PC-9 (cell line): ENCODE measurements at regions not wholly inside any gene's neighbourhood (a gene's known extent, or its start where the extent isn't known, plus 50 kb on each side); places are given as distances from the start of the nearest gene placed in this dataset.

Experiments used
- BruUV-seq: library from RNA; stranded (reverse); fragments of 400-500 nt; replicated peaks from 2 replicates; lab custom pipeline; 2021; lab: Mats Ljungman, UMichigan
- CTCF ChIA-PET: fragments of 300-600 bp; sonication (Branson Sonifier 250); formaldehyde crosslinking; loops from one replicate; lab custom pipeline; 2022; ENCODE audit warnings: antibody characterized with exemption; lab: Charles Lee
- POLR2A ChIA-PET: fragments of 300-600 bp; sonication (Branson Sonifier 250); formaldehyde crosslinking; loops from one replicate; lab custom pipeline; 2022; ENCODE audit warnings: antibody characterized with exemption; ENCODE audit not compliant: unreplicated experiment; lab: Charles Lee
- DNase-seq, 2 experiments: peaks; one replicate each; pipeline versions ENCODE4 v3.0.0 to v3.0.0-alpha.2; 2015 to 2022; ENCODE audit warnings: mixed read lengths in 1 of 2
- H2AFZ ChIP-seq: fragments of 200-600 bp; sonication (generic); 2 replicates; pipeline ENCODE4 v1.8.1; 2017; ENCODE audit warnings: antibody characterized with exemption
- H3F3A ChIP-seq: fragments of 200-600 bp; sonication (generic); 2 replicates; pipeline ENCODE4 v1.8.1; 2017; ENCODE audit warnings: antibody characterized with exemption, mild to moderate bottlenecking, low read depth; ENCODE audit not compliant: insufficient read depth
- H3K27ac ChIP-seq: fragments of 200-600 bp; sonication (generic); 2 replicates; pipeline ENCODE4 v1.6.1; 2016; ENCODE audit warnings: mixed run types
- H3K27me3 ChIP-seq: fragments of 200-600 bp; sonication (generic); 2 replicates; pipeline ENCODE4 v1.6.1; 2016; ENCODE audit warnings: low read depth, mixed run types; ENCODE audit not compliant: insufficient read depth
- H3K36me3 ChIP-seq: fragments of 200-600 bp; sonication (generic); 2 replicates; pipeline ENCODE4 v1.6.1; 2016; ENCODE audit warnings: low read depth, mixed run types
- H3K4me1 ChIP-seq: fragments of 200-600 bp; sonication (generic); replicated peaks from 2 replicates; pipeline ENCODE4 v1.6.1; 2016; ENCODE audit warnings: mixed run types; ENCODE audit not compliant: insufficient read depth
- H3K4me2 ChIP-seq: fragments of 200-600 bp; sonication (generic); 2 replicates; pipeline ENCODE4 v1.6.1; 2017; ENCODE audit warnings: mixed run types
- H3K4me3 ChIP-seq: fragments of 200-600 bp; sonication (generic); 2 replicates; pipeline ENCODE4 v1.6.1; 2016; ENCODE audit warnings: mixed run types
- H3K79me2 ChIP-seq: fragments of 200-600 bp; sonication (generic); 2 replicates; pipeline ENCODE4 v1.6.1; 2017; ENCODE audit warnings: low read depth, mixed run types
- H3K9me2 ChIP-seq: fragments of 200-600 bp; sonication (generic); 2 replicates; pipeline ENCODE4 v1.8.1; 2017; ENCODE audit warnings: mild to moderate bottlenecking; ENCODE audit not compliant: insufficient read depth
- H3K9me3 ChIP-seq: fragments of 200-600 bp; sonication (generic); 2 replicates; pipeline ENCODE4 v1.8.1; 2016; ENCODE audit warnings: low read depth; ENCODE audit not compliant: insufficient read depth
- H4K20me1 ChIP-seq: fragments of 200-600 bp; sonication (generic); 2 replicates; pipeline ENCODE4 v1.8.1; 2017; ENCODE audit not compliant: insufficient read depth
- CTCF ChIP-seq: fragments of 200-600 bp; sonication (generic); conservative IDR thresholded peaks from 2 replicates; pipeline ENCODE4 v1.6.1; 2017; ENCODE audit warnings: mixed run types, antibody characterized with exemption, mild to moderate bottlenecking, moderate library complexity
- EZH2 ChIP-seq: fragments of 200-600 bp; sonication (generic); IDR thresholded peaks from 2 replicates; pipeline ENCODE4 v1.8.0; 2017; ENCODE audit warnings: antibody characterized with exemption, low read depth
- intact Hi-C: fragments of 100-400 bp; cut with micrococcal nuclease; formaldehyde crosslinking; loops from one replicate; pipeline ENCODE4 v1.10.0; 2022; ENCODE audit not compliant: unreplicated experiment

- H3K27me3 ChIP-seq: no peaks in the 10 kb centered on the region
- H3K79me2 ChIP-seq: no peaks in the 10 kb centered on the region
- intact Hi-C loops: no loop called here
- BruUV-seq: no TSS peak
- no peak overlapping the region for H3K4me2 ChIP-seq
- no peak overlapping the region for H3K4me3 ChIP-seq
- no peak overlapping the region for H3K27ac ChIP-seq
- H3K36me3 ChIP-seq: no peaks in the 10 kb centered on the region
- no peak overlapping the region for H2AFZ ChIP-seq
- POLR2A ChIA-PET: no interaction called here
- DNase-seq: no peak
- H3F3A ChIP-seq: peaks cover 9% of the 10 kb centered on the region; the same call in 1 of the 2 replicates
- H3K4me1 ChIP-seq: peaks cover 14% of the 10 kb centered on the region
- peaks cover 3% of the 10 kb centered on the region; the same call in 1 of the 2 replicates for H3K9me2 ChIP-seq
- TF ChIP-seq EZH2 (no peak), CTCF (no peak)
- H3K9me3 ChIP-seq: no peaks in the 10 kb centered on the region; the same call in 1 of the 2 replicates
- H4K20me1 ChIP-seq: no peaks in the 10 kb centered on the region
- CTCF ChIA-PET: no interaction called here
These were observed 255.1 kb downstream of the PTPRC start for GRCh38 chr1:198893763-198894444.

GRCh38 chr1:198901266-198901665, 262.4 kb downstream of the PTPRC start:
- no peaks in the 10 kb centered on the region for H4K20me1 ChIP-seq
- no peaks in the 10 kb centered on the region for H3K4me1 ChIP-seq
- H3K4me2 ChIP-seq: no peak overlapping the region
- H3K4me3 ChIP-seq: no peak overlapping the region
- no peak for TF ChIP-seq CTCF
- no peak for TF ChIP-seq EZH2
- H2AFZ ChIP-seq: no peak overlapping the region
- no peak overlapping the region for H3K27ac ChIP-seq
- no peaks in the 10 kb centered on the region for H3K79me2 ChIP-seq
- intact Hi-C loops: no loop called here
- no peaks in the 10 kb centered on the region for H3K36me3 ChIP-seq
- H3F3A ChIP-seq: no peaks in the 10 kb centered on the region
- no peaks in the 10 kb centered on the region; the same call in 1 of the 2 replicates for H3K9me2 ChIP-seq
- POLR2A ChIA-PET: no interaction called here
- BruUV-seq: no TSS peak
- CTCF ChIA-PET: no interaction called here
- no peaks in the 10 kb centered on the region; the same call in 1 of the 2 replicates for H3K9me3 ChIP-seq
- H3K27me3 ChIP-seq: no peaks in the 10 kb centered on the region
- no peak for DNase-seq

GRCh38 chr1:198902655-198903054, 263.8 kb downstream of the PTPRC start:
- Histone ChIP-seq H3F3A (no peaks in the 10 kb centered on the region), H3K36me3 (no peaks in the 10 kb centered on the region), H3K4me3 (no peak overlapping the region), H3K9me2 (no peaks in the 10 kb centered on the region; the same call in 1 of the 2 replicates), H3K4me1 (no peaks in the 10 kb centered on the region), H3K27ac (no peak overlapping the region), H3K4me2 (no peak overlapping the region), H3K79me2 (no peaks in the 10 kb centered on the region), H3K27me3 (no peaks in the 10 kb centered on the region), H3K9me3 (no peaks in the 10 kb centered on the region; the same call in 1 of the 2 replicates), H2AFZ (no peak overlapping the region), H4K20me1 (no peaks in the 10 kb centered on the region)
- DNase-seq: no peak
- BruUV-seq: no TSS peak
- CTCF ChIA-PET: no interaction called here
- POLR2A ChIA-PET: no interaction called here
- intact Hi-C loops: no loop called here
- no peak for TF ChIP-seq CTCF
- TF ChIP-seq EZH2: no peak
